HepG2 (cell line): ENCODE measurements at regions not wholly inside any gene's neighbourhood (a gene's known extent, or its start where the extent isn't known, plus 50 kb on each side); places are given as distances from the start of the nearest gene placed in this dataset.

Experiments
- ATAC-seq: fragments of 200-7000 bp; cut with Tn5 transposase; 3 replicates; pipeline ENCODE4 v1.9.1; 2020; ENCODE audit warnings: mild to moderate bottlenecking, moderate library complexity
- BruUV-seq: library from RNA; stranded (reverse); fragments of 400-500 nt; replicated peaks from 2 replicates; lab custom pipeline; 2021; lab: Mats Ljungman, UMichigan
- CTCF ChIA-PET: fragments of 300-600 bp; formaldehyde crosslinking; extraction: SDS; loops from one replicate; lab custom pipeline; 2021; ENCODE audit warnings: low total read pairs, inconsistent platforms, low intra/inter-chr PET ratio; lab: Yijun Ruan, JAX
- POLR2A ChIA-PET: fragments of 350-600 bp; sonication (Branson Sonifier 250); formaldehyde crosslinking; loops from one replicate; lab custom pipeline; 2020; ENCODE audit warnings: antibody characterized with exemption, inconsistent platforms; lab: Yijun Ruan, JAX
- DNase-seq: peaks from one replicate; pipeline ENCODE4 v3.0.0-alpha.2; 2015; ENCODE audit warnings: low spot score
- FAIRE-seq: peaks from 3 replicates; lab custom pipeline; 2011; peaks lifted over from hg19 to GRCh38; lab: Jason Lieb, UNC
- H2AFZ ChIP-seq: one replicate; pipeline ENCODE4 v1.6.1; 2011; ENCODE audit warnings: low read length, inconsistent platforms
- H3K27ac ChIP-seq: fragments of 300-600 bp; 3 replicates; pipeline ENCODE4 v1.8.0; 2011; ENCODE audit warnings: mixed run types, mild to moderate bottlenecking, mixed read lengths, low read length, inconsistent platforms; ENCODE audit not compliant: insufficient read depth; ENCODE audit errors: extremely low read length
- H3K27me3 ChIP-seq, 2 experiments: fragments of 200-600 bp in 1 of 2; 2 replicates in 1 of 2; 3 replicates in 1 of 2; pipeline versions ENCODE4 v1.6.0 to v1.8.0; 2011; ENCODE audit warnings: low read length in 2 of 2, mild to moderate bottlenecking in 2 of 2, moderate library complexity in 2 of 2, inconsistent platforms in 1 of 2; ENCODE audit not compliant: insufficient read depth in 2 of 2, control insufficient read depth in 1 of 2
- H3K36me3 ChIP-seq, 2 experiments: fragments of 200-600 bp in 1 of 2; replicated peaks in 1 of 2; 2 replicates in 1 of 2; 3 replicates in 1 of 2; pipeline versions ENCODE4 v1.5.1 to v1.8.0; 2011; ENCODE audit warnings: low read length in 2 of 2, inconsistent platforms in 1 of 2; ENCODE audit not compliant: insufficient read depth in 2 of 2, control insufficient read depth in 1 of 2
- H3K4me1 ChIP-seq: 2 replicates; pipeline ENCODE4 v1.5.1; 2012; ENCODE audit warnings: low read length, inconsistent platforms; ENCODE audit not compliant: insufficient read depth
- H3K4me2 ChIP-seq: 2 replicates; pipeline ENCODE4 v1.6.0; 2011; ENCODE audit warnings: low read depth, low read length, inconsistent platforms
- H3K4me3 ChIP-seq, 3 experiments: fragments of 200-600 bp in 1 of 3; sonication (generic), shearing (Covaris generic) in 1 of 3; replicated peaks in 1 of 3; 2 replicates each; pipeline ENCODE4 v1.5.1; 2011 to 2016; ENCODE audit warnings: low read length in 3 of 3, inconsistent platforms in 2 of 3, low read depth in 2 of 3, mild to moderate bottlenecking in 2 of 3, control low read depth in 1 of 3, mixed read lengths in 1 of 3; ENCODE audit not compliant: insufficient read depth in 1 of 3
- H3K79me2 ChIP-seq: one replicate; pipeline ENCODE4 v1.6.1; 2011; ENCODE audit warnings: low read length, inconsistent platforms; ENCODE audit not compliant: insufficient read depth
- H3K9ac ChIP-seq: 2 replicates; pipeline ENCODE4 v1.6.0; 2011; ENCODE audit warnings: mild to moderate bottlenecking, low read depth, low read length, inconsistent platforms; ENCODE audit not compliant: insufficient read depth
- H3K9me3 ChIP-seq: 2 replicates; pipeline ENCODE4 v1.5.1; 2012; ENCODE audit warnings: mild to moderate bottlenecking, low read length
- H4K20me1 ChIP-seq: 2 replicates; pipeline ENCODE4 v1.6.0; 2011; ENCODE audit warnings: inconsistent platforms, mild to moderate bottlenecking, low read length, moderate library complexity; ENCODE audit not compliant: insufficient read depth
- BRCA1 ChIP-seq: sonication (generic); formaldehyde crosslinking; IDR thresholded peaks from 2 replicates; pipeline ENCODE4 v1.4.0; 2020; ENCODE audit warnings: missing genetic modification reagents
- FOXA3 ChIP-seq: IDR thresholded peaks from 2 replicates; pipeline ENCODE4 v1.6.1; 2016; ENCODE audit warnings: missing genetic modification reagents, missing compliant biosample characterization
- GLI4 ChIP-seq: sonication (generic); formaldehyde crosslinking; IDR thresholded peaks from 2 replicates; pipeline ENCODE4 v1.5.1; 2020; ENCODE audit warnings: missing genetic modification reagents, mild to moderate bottlenecking, moderate library complexity, borderline replicate concordance
- HDAC2 ChIP-seq: sonication (generic); formaldehyde crosslinking; IDR thresholded peaks from 2 replicates; pipeline ENCODE4 v1.4.0; 2020; ENCODE audit warnings: missing genetic modification reagents
- HOXA3 ChIP-seq: sonication (generic); formaldehyde crosslinking; IDR thresholded peaks from 2 replicates; pipeline ENCODE4 v1.5.0; 2020; ENCODE audit warnings: missing genetic modification reagents
- JDP2 ChIP-seq: sonication (generic); formaldehyde crosslinking; IDR thresholded peaks from 2 replicates; pipeline ENCODE4 v1.8.1; 2022; ENCODE audit warnings: missing genetic modification reagents, borderline replicate concordance
- PHF20 ChIP-seq: sonication (generic); formaldehyde crosslinking; IDR thresholded peaks from 2 replicates; pipeline ENCODE4 v1.5.0; 2020; ENCODE audit warnings: mild to moderate bottlenecking, missing genetic modification reagents
- PHF21A ChIP-seq: sonication (generic); formaldehyde crosslinking; IDR thresholded peaks from 2 replicates; pipeline ENCODE4 v1.5.0; 2020; ENCODE audit warnings: mild to moderate bottlenecking, missing genetic modification reagents
- PRMT3 ChIP-seq: sonication (generic); formaldehyde crosslinking; IDR thresholded peaks from 2 replicates; pipeline ENCODE4 v1.8.1; 2022; ENCODE audit warnings: low read depth, mild to moderate bottlenecking, moderate library complexity, missing genetic modification reagents, borderline replicate concordance
- SAP130 ChIP-seq: IDR thresholded peaks from 2 replicates; pipeline ENCODE4 v1.6.1; 2016; ENCODE audit warnings: low read depth
- SMAD3 ChIP-seq: sonication (generic); formaldehyde crosslinking; IDR thresholded peaks from 2 replicates; pipeline ENCODE4 v1.4.0; 2020; ENCODE audit warnings: missing genetic modification reagents
- SMARCE1 ChIP-seq: fragments of 450-650 bp; IDR thresholded peaks from 2 replicates; pipeline ENCODE4 v1.6.1; 2017; ENCODE audit warnings: borderline replicate concordance
- ZNF326 ChIP-seq: sonication (generic); formaldehyde crosslinking; IDR thresholded peaks from 2 replicates; pipeline ENCODE4 v1.4.0; 2020; ENCODE audit warnings: missing genetic modification reagents, borderline replicate concordance
- ZNF441 ChIP-seq: sonication (generic); formaldehyde crosslinking; IDR thresholded peaks from 2 replicates; pipeline ENCODE4 v1.7.0; 2021; ENCODE audit warnings: missing genetic modification reagents, borderline replicate concordance
- ZNF460 ChIP-seq: sonication (generic); formaldehyde crosslinking; IDR thresholded peaks from 2 replicates; pipeline ENCODE4 v1.5.1; 2020; ENCODE audit warnings: missing genetic modification reagents, mild to moderate bottlenecking, borderline replicate concordance
- ZNF496 ChIP-seq: sonication (generic); formaldehyde crosslinking; IDR thresholded peaks from 2 replicates; pipeline ENCODE4 v1.8.1; 2023; ENCODE audit warnings: mild to moderate bottlenecking, moderate library complexity, missing genetic modification reagents; ENCODE audit not compliant: insufficient replicate concordance
- ZNF569 ChIP-seq: sonication (generic); formaldehyde crosslinking; IDR thresholded peaks from 2 replicates; pipeline ENCODE4 v1.5.0; 2020; ENCODE audit warnings: mild to moderate bottlenecking, missing genetic modification reagents, moderate library complexity, borderline replicate concordance
- WGBS: methylation state at CpG from one replicate; pipeline ENCODE4 v1.1.6; 2017; ENCODE audit warnings: low lambda C conversion rate; 5-methylcytosine and 5-hydroxymethylcytosine counted together
- in situ Hi-C: cut with HindIII; loops from 2 replicates; pipeline ENCODE4 v1.10.0; 2017; ENCODE audit warnings: low pct_unique_long_range_greater_than_20kb; ENCODE audit not compliant: extremely low pct_ligation_motif_present
- intact Hi-C: fragments of 100-400 bp; cut with micrococcal nuclease; formaldehyde crosslinking; loops from one replicate; pipeline ENCODE4 v1.10.0; 2022; ENCODE audit not compliant: unreplicated experiment
- TF ChIP-seq, protein P1 (sequence below): sonication (generic); formaldehyde crosslinking; IDR thresholded peaks from 2 replicates; pipeline ENCODE4 v1.5.1; 2020; ENCODE audit warnings: missing genetic modification reagents, mild to moderate bottlenecking, borderline replicate concordance
- TF ChIP-seq, protein P2 (sequence below): sonication (generic); formaldehyde crosslinking; IDR thresholded peaks from 2 replicates; pipeline ENCODE4 v1.4.0; 2020; ENCODE audit warnings: missing genetic modification reagents

DNA sequence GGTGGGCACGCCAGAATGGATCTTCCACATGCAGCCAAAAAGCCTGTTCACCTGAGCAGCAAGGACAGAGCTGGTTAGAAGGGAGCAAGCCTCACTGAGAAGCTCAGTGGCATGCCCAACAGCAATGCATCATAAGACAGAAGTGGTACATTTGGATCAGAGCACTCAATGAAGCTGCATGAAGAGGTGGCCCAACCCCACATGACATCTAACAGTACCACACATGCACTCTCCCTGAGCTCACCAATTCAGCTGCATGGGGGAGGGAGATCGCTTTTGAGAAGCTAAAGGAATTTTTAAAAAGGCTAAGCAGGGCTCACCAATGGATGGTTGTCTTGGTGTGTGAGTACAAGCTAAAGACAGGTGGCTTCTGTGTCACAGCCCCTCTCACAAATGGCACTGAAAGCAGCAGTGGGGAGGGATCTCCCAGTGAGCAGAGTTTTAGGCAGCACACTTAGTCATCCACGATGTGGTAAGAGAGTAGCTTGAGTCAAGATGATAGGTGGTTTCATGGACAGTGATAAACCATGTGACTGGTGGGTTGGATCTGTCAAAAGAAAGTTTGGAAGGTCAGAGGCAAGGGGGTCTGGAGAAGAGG, 166.6 kb upstream of the TAB2 start:
- Histone ChIP-seq H3K27ac (no peak overlapping the region), H3K4me2 (no peak overlapping the region), H3K9me3 (no peaks in the 10 kb centered on the region), H3K79me2 (no peaks in the 10 kb centered on the region), H3K4me3 (no peak overlapping the region)
- intact Hi-C loops: no loop called here
- no peak for DNase-seq
- ATAC-seq: no peak
- TF ChIP-seq SAP130: no peak
- TF ChIP-seq, protein P1, sequence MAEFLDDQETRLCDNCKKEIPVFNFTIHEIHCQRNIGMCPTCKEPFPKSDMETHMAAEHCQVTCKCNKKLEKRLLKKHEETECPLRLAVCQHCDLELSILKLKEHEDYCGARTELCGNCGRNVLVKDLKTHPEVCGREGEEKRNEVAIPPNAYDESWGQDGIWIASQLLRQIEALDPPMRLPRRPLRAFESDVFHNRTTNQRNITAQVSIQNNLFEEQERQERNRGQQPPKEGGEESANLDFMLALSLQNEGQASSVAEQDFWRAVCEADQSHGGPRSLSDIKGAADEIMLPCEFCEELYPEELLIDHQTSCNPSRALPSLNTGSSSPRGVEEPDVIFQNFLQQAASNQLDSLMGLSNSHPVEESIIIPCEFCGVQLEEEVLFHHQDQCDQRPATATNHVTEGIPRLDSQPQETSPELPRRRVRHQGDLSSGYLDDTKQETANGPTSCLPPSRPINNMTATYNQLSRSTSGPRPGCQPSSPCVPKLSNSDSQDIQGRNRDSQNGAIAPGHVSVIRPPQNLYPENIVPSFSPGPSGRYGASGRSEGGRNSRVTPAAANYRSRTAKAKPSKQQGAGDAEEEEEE (CRISPR knock-in tag): no peak
- TF ChIP-seq, protein P2, sequence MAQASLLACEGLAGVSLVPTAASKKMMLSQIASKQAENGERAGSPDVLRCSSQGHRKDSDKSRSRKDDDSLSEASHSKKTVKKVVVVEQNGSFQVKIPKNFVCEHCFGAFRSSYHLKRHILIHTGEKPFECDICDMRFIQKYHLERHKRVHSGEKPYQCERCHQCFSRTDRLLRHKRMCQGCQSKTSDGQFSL (CRISPR knock-in tag): no peak
- TF ChIP-seq ZNF441 (CRISPR knock-in tag): no peak
- no peak for TF ChIP-seq ZNF496
- TF ChIP-seq ZNF326: no peak
- TF ChIP-seq FOXA3 (CRISPR knock-in tag): no peak
- TF ChIP-seq JDP2 (CRISPR knock-in tag): no peak
- TF ChIP-seq ZNF569: no peak
- TF ChIP-seq BRCA1: no peak
- TF ChIP-seq PRMT3 (CRISPR knock-in tag): no peak
- TF ChIP-seq GLI4 (CRISPR knock-in tag): no peak
- TF ChIP-seq HOXA3 (CRISPR knock-in tag): no peak
- TF ChIP-seq PHF20 (CRISPR knock-in tag): no peak
- no peak for TF ChIP-seq HDAC2
- TF ChIP-seq PHF21A (CRISPR knock-in tag): no peak
- no peak for TF ChIP-seq SMAD3 (CRISPR knock-in tag)
- no peak for TF ChIP-seq SMARCE1
- no peak for TF ChIP-seq ZNF460
- TF ChIP-seq, all 625 proteins: peak for 0
- ChIA-PET CTCF (no interaction called here), POLR2A (no interaction called here)
- Histone ChIP-seq H3K27me3 (peaks cover 0 to 16% of the 10 kb centered on the region in 2 experiments; a peak in 2 of 5 replicates), H3K9ac (no peak overlapping the region), H3K36me3 (no peaks in the 10 kb centered on the region), H2AFZ (no peak overlapping the region), H4K20me1 (no peaks in the 10 kb centered on the region), H3K4me1 (no peaks in the 10 kb centered on the region)
- BruUV-seq: no TSS peak
- in situ Hi-C loops: no loop called here
- FAIRE-seq: no peak
- 5% methylated on average over 3 of the region's 3 CpGs for WGBS
